ENCODE measurements at regions not wholly inside any gene's neighbourhood (a gene's known extent, or its start where the extent isn't known, plus 50 kb on each side); places are given as distances from the start of the nearest gene placed in this dataset.

GRCh38 chr4:166673911-166674310 lies 560.4 kb downstream of the SPOCK3 start:
- Histone ChIP-seq H3K4me1 (ENCODE audit: control insufficient read depth, insufficient read depth, low read length) (no peaks in the 10 kb centered on the region), H3K36me3 (ENCODE audit: control insufficient read depth in 2 of 2, insufficient read depth in 1 of 2, low read length in 2 of 2) (no peaks in the 10 kb centered on the region), H3K27ac (ENCODE audit: extremely low read depth, low read depth, low read length) (no peak overlapping the region), H3K9me3 (ENCODE audit: control insufficient read depth, insufficient read depth, low read depth, low read length) (no peaks in the 10 kb centered on the region), H3K4me3 (ENCODE audit: low read depth, low read length) (no peak overlapping the region)
- ChIA-PET CTCF (no interaction called here), POLR2A (no interaction called here)
- TF ChIP-seq ZNF48 (tag by site-specific recombination; IDR thresholded peaks at IDR 0.05) (no peak), PRDM6 (tag by site-specific recombination; IDR thresholded peaks at IDR 0.05) (no peak), ZNF112 (tag by site-specific recombination; IDR thresholded peaks at IDR 0.05) (no peak), ZNF121 (tag by site-specific recombination; IDR thresholded peaks at IDR 0.05) (no peak), ZNF707 (tag by site-specific recombination; IDR thresholded peaks at IDR 0.05) (no peak), ZNF223 (tag by site-specific recombination; IDR thresholded peaks at IDR 0.05) (no peak), ZNF792 (tag by site-specific recombination; IDR thresholded peaks at IDR 0.05) (no peak), ZNF362 (tag by site-specific recombination; IDR thresholded peaks at IDR 0.05) (no peak), ZNF624 (tag by site-specific recombination; IDR thresholded peaks at IDR 0.05) (no peak), GLIS1 (tag by site-specific recombination; IDR thresholded peaks at IDR 0.05) (no peak), ZNF423 (tag by site-specific recombination; IDR thresholded peaks at IDR 0.05) (no peak), ZSCAN18 (tag by site-specific recombination; IDR thresholded peaks at IDR 0.05) (no peak), ZNF23 (tag by site-specific recombination; IDR thresholded peaks at IDR 0.05; ENCODE audit: borderline replicate concordance) (no peak), BCL11A (tag by site-specific recombination; IDR thresholded peaks at IDR 0.05; ENCODE audit: low read depth) (no peak), ZNF704 (tag by site-specific recombination; IDR thresholded peaks at IDR 0.05) (no peak), ZNF701 (tag by site-specific recombination; IDR thresholded peaks at IDR 0.05) (no peak)

- no peak overlapping the region for H3K27ac ChIP-seq (ENCODE audit: extremely low read depth, low read depth, low read length)
- CTCF ChIA-PET, result no interaction called here
- POLR2A ChIA-PET, result no interaction called here
Measured at GRCh38 chr4:166675411-166675810, 558.9 kb downstream of the SPOCK3 start.

More at GRCh38 chr4:166675411-166675810, 558.9 kb downstream of the SPOCK3 start:
- no peaks in the 10 kb centered on the region for H3K36me3 ChIP-seq (ENCODE audit: control insufficient read depth in 2 of 2, insufficient read depth in 1 of 2, low read length in 2 of 2)
- no peak overlapping the region for H3K4me3 ChIP-seq (ENCODE audit: low read depth, low read length)
- H3K4me1 ChIP-seq (ENCODE audit: control insufficient read depth, insufficient read depth, low read length), result no peaks in the 10 kb centered on the region
- H3K9me3 ChIP-seq (ENCODE audit: control insufficient read depth, insufficient read depth, low read depth, low read length), result no peaks in the 10 kb centered on the region
- TF ChIP-seq ZNF514 (tag by site-specific recombination; IDR thresholded peaks at IDR 0.05) (no peak), ZNF140 (tag by site-specific recombination; IDR thresholded peaks at IDR 0.05) (no peak), ZNF169 (tag by site-specific recombination; IDR thresholded peaks at IDR 0.05) (no peak), ZNF132 (tag by site-specific recombination; IDR thresholded peaks at IDR 0.05; ENCODE audit: borderline replicate concordance) (no peak), ZSCAN5A (tag by site-specific recombination; IDR thresholded peaks at IDR 0.05) (no peak), ZNF560 (tag by site-specific recombination; IDR thresholded peaks at IDR 0.05; ENCODE audit: borderline replicate concordance) (no peak), EGR2 (tag by site-specific recombination; IDR thresholded peaks at IDR 0.05; ENCODE audit: low read depth) (no peak), ZNF792 (tag by site-specific recombination; IDR thresholded peaks at IDR 0.05) (no peak), ZNF211 (tag by site-specific recombination; IDR thresholded peaks at IDR 0.05; ENCODE audit: low read depth) (no peak), MEIS1 (CRISPR knock-in tag; IDR thresholded peaks at IDR 0.05; ENCODE audit: borderline replicate concordance) (no peak), ZNF292 (tag by site-specific recombination; IDR thresholded peaks at IDR 0.05; ENCODE audit: borderline replicate concordance, low read depth) (no peak), ZFP41 (tag by site-specific recombination; IDR thresholded peaks at IDR 0.05; ENCODE audit: borderline replicate concordance) (no peak), ZNF366 (tag by site-specific recombination; conservative IDR thresholded peaks at IDR 0.05) (no peak), ZNF555 (tag by site-specific recombination; conservative IDR thresholded peaks at IDR 0.05) (no peak)
